GM18505 (cell line): ENCODE measurements at regions not wholly inside any gene's neighbourhood (a gene's known extent, or its start where the extent isn't known, plus 50 kb on each side); places are given as distances from the start of the nearest gene placed in this dataset.

ENCODE experiments used
- ATAC-seq: cut with Tn5 transposase; IDR thresholded peaks from one replicate; pipeline ENCODE4 v1.9.1; 2021; ENCODE audit not compliant: unreplicated experiment
- POLR2A ChIP-seq: IDR thresholded peaks from 4 replicates; pipeline ENCODE4 v1.6.1; 2011; ENCODE audit warnings: borderline replicate concordance; ENCODE audit not compliant: insufficient read depth, insufficient read length; ENCODE audit errors: extremely low read depth

DNA sequence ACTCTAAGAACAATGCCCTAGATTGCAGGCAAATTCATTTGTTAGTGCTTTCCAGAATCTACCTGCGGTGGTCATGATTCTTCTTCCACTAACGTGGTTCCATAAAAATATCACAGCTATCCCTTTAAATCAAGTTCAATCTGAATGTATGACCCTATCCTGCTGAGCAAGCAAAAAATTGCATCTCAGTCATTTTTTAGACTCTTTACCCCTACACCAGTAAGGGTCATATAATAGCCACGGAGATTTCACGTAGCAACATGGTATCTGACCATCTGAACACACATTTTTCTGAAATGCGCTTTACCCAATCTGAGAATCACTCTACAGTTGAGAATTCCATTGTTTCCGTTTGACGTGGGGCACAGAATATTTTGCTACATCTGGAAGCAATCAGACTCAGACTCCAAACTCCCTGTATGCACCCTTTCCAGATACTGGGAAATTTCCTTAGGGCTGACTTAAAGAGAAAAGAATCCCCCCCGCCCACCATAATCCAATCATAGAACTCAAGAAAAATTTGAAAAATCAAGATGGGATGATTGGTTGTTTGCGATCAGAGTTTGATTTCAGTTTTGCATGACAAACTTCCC lies 699.2 kb upstream of the ZP4 start:
- ATAC-seq, result no peak
- TF ChIP-seq POLR2A, result no peak

DNA sequence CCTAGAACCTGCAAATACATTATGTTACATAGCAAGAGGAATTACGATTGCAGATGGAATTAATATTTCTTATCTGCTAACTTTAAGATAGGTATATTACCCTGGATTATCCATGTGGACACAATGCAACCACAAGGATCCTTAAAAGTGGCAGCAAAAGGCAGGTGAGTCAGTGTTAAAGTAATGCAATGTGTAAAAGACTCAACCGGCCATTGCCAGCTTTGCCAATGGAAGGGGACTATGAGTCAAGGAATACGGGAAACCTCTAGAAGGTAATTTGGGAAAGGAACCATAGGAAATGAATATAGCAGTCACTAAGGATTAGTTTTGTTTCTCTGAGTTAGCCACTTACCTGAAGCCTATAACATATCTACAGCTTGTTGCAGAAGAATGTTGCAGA lies 692.1 kb upstream of the ZP4 start:
- no peak for ATAC-seq
- TF ChIP-seq POLR2A, result no peak

DNA sequence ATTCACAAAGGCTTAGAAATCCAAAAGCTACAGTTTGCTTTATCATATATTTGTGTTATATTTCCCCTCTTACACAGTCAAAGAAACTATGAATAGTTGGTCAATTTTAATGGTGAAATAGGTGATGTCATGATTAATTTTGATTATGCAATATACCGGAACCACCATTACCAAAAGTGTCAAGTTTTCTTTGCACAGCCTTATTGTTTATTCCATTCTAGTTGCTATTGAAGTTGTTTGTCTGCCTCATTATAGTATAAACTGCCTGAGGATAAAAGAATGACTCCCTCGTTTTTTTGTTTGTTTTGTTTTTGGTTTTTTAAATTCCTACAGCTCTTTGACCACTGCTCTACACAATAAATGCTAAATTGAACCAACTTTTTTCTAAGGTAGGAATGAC lies 690.6 kb upstream of the ZP4 start:
- no peak for TF ChIP-seq POLR2A
- ATAC-seq, result no peak

DNA sequence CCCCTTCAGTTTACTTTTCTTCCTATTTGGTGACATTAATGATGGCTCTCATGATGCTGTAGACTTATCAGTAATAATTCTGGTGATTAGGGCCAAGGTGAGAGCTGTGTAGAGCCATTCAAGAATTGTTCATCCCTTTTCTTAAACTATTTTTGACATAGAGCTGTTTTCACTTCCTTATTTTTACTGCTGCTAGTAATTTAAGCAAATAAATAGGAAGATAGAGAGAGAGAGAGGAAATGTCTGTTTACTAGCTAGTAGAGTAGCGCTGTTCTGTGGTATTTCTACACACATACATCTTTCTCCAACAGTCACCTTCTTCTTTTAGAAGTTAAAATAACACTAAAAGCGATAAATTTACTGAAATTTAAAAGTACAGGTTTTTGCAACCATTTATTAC lies 678.0 kb upstream of the ZP4 start:
- TF ChIP-seq POLR2A, result no peak
- no peak for ATAC-seq

DNA sequence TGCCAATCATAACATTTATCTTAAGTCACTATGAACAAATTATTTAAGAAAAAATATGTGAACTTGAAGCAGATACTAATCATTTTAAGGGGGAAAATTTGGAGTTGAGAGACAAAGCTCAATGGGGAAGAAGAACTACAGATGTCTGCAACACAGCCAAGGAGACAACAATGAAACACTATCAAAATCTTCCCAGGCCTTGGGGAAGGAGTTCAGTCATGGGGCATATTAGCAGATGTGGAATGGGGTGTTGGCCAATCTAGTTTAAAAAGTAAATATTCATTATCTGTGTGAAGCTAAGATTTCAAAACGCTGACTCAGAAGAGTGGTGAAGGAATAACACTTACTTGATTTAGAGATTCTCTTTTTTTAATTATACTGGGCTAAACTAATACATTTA lies 671.6 kb upstream of the ZP4 start:
- TF ChIP-seq POLR2A, result no peak
- ATAC-seq, result no peak

DNA sequence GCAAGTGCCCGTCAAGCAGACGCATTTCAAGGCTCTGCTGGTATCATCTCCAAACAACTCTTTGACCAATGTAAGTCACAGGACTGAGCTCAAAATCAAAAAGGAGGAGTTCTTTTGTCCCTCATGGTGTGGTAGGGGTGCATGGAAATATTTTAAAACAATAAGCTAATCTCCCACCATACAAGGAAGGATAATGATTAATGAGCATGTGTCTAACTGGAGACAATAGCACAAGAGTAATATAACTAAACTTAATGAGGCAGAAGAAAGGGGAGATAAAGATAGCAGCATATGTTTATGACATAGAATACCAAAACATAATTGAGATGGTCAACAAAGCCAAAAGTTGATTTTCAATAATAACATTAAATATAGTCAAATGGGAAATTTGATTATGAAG lies 668.0 kb upstream of the ZP4 start:
- no peak for ATAC-seq
- TF ChIP-seq POLR2A, result no peak

DNA sequence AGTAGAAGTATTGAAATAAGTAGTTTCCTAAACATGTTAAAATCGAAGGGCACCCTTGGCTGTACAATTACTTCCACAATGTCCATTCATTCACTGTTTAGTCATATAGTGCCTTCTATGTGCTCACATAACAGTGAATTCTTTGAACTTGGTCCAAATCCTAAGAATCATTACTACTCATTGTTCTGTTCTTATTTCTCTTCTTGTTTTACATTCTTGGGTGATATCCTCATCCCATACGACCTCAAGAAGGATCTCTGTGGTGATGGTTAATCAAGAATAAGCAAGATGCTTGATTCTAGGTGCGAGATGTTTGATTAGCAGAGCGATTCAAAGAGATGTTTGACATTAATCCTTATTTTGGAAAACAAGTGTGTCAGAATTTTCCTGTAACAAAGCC lies 667.4 kb upstream of the ZP4 start:
- no peak for TF ChIP-seq POLR2A
- ATAC-seq, result no peak

DNA sequence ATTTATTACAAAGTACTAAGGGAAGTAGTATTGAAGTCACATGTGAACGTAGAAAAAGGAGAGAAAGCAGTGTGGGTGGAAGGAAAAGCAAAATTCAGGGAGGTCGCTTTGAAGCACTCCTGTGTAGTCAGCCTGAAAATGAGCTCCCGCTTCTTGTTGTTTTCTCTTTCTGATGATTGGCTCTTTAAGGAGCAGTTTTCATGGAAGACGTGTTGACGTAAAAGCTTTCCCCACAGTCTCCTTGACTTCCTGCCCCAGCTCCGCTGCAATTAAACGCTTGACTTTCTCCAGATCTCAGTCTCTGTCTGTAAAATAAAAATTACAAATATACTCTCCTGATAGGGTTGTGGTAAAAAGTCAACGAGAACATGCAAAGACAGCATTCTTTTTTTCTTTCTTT lies 661.5 kb upstream of the ZP4 start:
- ATAC-seq, result no peak
- TF ChIP-seq POLR2A, result no peak

DNA sequence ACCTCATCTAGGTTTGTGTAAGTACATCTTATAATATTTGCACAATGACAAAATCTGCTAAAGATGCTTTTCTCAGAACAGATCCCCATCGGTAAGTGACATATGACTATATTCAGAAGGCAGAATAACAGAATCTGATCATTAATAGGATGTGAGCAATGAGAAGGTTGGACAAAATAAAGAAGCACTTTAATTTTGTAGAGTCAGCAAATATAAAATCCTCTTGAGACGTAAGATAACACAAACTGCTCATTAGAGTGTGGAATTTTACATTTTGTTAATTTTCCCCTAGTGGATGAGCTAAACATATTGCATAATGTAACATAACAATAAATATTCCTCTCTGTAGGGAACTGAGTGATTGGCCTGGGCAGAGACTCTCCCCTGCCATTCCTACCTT lies 658.4 kb upstream of the ZP4 start:
- ATAC-seq, result no peak
- no peak for TF ChIP-seq POLR2A

DNA sequence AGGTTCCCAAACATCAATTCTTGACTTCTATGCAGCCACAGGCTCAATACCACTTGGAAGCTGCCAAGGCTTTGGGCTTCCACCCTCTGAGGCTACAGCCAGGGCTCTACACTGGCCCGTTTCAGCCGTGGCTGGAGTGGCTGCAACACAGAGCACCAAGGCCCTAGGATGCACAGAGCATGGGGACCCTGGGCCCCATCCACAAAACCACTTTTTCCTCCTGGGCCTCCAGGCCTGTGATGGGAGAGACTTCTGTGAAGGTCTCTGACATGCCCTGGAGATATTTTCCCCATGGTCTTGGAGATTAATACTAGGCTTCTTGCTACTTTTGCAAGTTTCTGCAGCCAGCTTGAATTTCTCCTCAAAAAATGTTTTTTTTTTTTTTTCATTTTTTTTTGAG lies 655.4 kb upstream of the ZP4 start:
- no peak for ATAC-seq
- no peak for TF ChIP-seq POLR2A

DNA sequence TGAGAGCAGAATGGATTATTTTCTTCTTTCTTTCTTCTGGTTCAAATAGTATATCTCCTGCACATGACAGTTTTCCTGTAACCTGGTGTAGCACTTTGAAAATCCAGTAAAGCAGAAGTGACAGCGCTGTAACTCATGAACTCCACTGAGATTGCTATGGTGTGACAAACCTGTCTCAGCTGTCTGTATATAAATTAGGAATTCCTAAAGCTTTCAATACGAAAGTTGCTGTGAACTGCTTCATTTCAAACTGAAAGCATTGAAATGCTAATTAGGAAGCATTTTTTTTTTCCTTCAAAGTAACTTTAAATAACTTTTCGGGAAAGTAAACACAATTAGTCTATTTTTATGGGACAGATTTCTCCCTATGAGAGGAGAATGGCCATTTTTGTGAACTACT lies 646.9 kb upstream of the ZP4 start:
- ATAC-seq, result no peak

DNA sequence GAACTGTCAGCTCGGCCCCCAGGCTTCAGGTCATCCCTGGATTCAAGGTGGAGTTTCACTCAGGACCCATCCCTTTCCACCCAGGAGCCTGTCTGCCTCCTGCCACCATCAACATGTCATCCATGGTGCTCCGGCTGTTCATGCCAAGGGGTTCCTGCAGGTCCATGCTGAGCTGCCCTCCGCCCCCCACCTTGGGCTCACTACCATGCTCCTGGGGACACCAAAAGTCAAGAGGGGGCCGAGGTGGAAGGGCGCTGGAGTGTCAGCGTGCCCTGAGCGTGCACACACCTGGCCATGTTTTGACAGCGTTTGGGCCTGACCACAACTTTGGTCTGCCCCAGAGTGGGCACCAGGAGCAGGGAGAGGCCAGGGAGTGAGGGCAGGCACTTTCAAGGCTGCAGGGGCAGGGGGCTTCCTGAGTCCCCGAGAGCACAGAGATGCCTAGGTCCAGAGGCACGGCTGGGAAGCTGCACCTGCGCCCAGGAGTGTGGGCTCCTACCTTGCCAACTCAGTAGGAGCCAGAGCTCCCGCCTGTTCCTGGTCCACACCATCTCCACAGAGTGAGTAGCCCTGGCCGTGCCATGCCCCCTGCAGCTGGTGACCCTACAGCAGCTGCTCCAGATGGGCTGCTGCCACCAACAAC lies 639.6 kb upstream of the ZP4 start:
- no peak for ATAC-seq
- no peak for TF ChIP-seq POLR2A

More for the DNA sequence above, 646.9 kb upstream of the ZP4 start:
- no peak for TF ChIP-seq POLR2A

DNA sequence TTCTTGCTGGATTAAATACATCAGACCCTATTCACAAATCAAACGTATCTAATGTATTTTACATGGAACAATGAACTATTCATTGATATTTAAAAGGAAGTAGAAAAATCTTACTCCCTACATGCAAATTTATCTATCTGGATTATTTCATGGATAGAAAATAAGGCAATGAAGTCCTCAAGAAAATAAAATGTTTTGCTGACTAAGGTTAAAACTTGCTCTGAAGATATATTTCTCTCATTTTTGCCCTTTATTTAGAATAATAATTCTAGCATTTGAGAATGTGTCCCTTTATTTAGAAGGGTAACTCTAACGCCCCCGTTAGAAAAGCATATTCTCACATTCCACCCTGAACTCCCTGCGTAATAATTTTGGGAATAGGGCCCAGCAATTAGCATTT lies 627.0 kb upstream of the ZP4 start:
- ATAC-seq, result no peak
- no peak for TF ChIP-seq POLR2A

DNA sequence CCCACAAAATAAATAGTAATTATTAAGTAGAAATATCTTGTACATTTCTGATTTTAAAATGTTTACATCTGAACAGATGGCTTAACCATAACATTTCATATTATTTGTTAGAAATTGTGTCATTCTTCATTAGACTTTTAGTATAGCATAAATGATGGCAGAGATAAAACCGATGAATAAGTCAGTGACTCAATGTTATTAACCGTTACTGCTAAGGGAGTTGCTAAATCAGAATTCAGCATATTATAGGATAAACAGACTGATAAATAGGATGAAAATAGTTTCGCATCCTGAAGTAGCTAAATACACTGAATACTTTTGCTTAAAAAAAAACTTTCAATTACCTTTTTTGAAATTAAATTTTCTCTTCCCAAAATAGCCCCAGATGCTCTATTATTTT lies 610.6 kb upstream of the ZP4 start:
- TF ChIP-seq POLR2A, result no peak
- no peak for ATAC-seq

DNA sequence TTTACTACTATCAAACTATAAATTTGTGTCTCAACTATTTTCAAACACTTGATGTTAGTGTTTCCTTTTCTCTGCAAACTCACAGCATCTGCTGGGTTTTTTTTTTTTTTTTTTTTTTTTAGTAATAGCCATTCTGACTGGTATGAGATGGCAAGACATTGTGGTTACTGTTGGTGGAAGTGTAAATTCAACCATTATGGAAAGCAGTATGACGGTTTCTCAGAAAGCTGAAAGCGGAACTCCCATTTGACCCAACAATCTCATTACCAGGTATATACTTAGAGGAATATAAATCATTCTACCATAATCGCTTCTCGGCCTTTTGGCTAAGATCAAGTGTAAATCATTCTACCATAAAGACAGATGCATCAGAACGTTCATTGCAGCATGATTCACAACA lies 608.3 kb upstream of the ZP4 start:
- TF ChIP-seq POLR2A, result no peak
- no peak for ATAC-seq

DNA sequence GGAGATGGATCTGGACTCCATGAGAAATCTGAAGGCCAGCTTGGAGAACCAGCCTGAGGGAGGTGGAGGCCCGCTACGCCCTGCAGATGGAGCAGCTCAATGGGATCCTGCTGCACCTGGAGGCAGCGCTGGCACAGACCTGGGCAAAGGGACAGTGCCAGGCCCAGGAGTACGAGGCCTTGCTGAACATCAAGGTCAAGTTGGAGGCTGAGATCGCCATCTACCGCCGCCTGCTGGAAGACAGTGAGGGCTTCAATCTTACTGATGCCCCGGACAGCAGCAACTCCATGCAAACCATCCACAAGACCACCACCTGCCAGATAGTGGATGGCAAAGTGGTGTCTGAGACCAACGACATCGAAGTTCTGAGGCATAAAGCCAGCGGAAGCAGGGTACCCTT lies 601.5 kb upstream of the ZP4 start:
- TF ChIP-seq POLR2A, result no peak
- no peak for ATAC-seq

DNA sequence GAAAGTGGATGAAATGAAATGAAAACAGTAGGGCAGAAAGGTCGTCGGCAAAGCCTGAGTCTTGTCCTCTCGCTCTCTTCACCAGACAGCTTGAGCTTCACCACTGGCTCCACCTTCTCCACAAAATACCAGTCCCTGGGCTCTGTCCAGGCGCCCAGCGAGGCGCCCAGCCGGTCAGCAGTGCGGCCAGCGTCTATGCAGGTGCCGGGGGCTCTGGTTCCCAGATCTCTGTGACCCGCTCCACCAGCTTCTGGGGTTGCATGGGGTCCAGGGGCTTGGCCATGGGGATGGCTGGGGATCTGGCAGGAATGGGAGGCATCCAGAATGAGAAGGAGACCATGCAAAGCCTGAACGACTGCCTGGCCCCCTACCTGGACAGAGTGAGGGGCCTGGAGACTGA lies 600.5 kb upstream of the ZP4 start:
- TF ChIP-seq POLR2A, result no peak
- no peak for ATAC-seq
